ENCODE measurements at regions not wholly inside any gene's neighbourhood (a gene's known extent, or its start where the extent isn't known, plus 50 kb on each side); places are given as distances from the start of the nearest gene placed in this dataset.

DNA sequence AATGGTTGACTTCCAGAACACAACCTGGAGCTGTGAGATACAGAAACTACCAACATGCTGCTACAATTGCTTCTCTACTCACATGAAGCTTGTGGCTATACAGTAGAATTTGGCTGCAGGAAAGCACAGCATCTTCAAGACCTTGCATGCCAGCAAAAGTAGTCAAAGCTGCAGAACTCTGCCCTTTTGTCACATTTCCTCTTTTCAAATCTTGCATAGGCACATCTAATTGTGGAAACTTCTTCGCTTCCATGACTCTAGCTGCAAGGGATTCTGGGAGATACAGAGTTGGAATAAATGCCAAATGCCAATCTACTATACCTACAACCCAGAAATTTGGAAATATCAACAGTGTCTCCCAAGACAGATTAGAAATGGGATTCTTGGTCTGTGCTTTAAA lies 462.2 kb downstream of the FOXO1 start:
- intact Hi-C loops (cut with DNase I): no loop called here

DNA sequence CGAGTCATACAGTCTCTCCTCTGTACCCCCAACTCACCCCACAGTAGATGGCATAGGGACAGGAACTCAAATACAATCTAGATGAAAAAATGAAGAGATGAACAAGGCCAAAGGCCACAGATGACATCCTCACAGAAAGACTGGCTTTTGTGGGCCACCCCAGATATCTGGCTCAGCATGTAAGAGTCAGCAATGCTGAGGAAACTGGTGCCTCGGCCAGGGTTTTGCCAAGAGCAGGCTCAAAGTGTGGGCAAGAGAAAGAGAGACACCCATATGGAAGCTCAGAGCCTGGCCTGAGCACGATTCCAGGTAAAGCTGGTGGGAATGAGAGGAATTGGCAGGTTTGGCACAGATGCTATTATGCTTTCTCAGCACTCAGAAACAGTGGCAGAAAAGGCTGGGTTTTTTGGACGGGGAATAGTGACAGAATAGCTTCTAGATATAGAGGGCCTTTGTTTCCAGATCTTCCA lies 460.6 kb downstream of the FOXO1 start:
- intact Hi-C loops (cut with DNase I): no loop called here
- no peak for ATAC-seq
- DNase-seq (ENCODE audit: missing footprints): no peak

More for the DNA sequence above, 462.2 kb downstream of the FOXO1 start:
- no peak for DNase-seq (ENCODE audit: missing footprints)
- no peak for ATAC-seq

DNA sequence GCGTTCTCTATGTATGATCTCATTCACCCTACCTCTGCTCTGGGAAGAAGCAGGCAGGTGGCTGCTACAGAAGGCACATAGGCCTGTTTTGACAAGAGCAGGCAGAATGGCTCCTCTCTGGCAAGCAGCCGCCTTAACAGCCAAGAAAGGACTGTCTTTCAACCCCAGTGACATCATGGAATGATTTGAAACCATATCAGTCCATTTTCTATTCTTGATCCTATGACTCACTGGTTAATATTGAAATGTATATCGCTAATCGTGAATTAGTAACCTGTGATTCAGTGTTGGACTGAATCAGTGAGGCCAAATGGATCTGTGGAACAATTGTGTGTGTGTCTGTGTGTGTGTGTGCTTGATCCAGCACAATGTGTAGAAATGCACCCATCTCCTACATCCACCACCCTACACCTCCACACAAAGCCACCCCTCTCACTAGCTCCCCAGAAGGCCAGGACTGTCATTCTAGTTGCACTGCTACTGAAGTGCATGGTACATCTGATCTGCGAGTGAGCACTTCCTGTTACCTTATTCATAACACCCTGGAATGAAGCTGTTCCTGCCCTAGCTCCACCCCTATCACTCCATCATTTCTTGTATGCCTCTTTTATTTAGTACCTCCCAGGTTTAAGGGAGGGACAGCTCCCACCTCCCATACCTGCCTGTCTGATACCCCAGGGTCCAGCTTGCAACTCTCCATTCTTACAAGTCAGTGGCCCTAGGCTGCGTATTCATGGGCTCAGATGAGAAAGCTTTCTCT lies 460.0 kb downstream of the FOXO1 start:
- intact Hi-C loops (cut with DNase I): no loop called here
- ATAC-seq: no peak

DNA sequence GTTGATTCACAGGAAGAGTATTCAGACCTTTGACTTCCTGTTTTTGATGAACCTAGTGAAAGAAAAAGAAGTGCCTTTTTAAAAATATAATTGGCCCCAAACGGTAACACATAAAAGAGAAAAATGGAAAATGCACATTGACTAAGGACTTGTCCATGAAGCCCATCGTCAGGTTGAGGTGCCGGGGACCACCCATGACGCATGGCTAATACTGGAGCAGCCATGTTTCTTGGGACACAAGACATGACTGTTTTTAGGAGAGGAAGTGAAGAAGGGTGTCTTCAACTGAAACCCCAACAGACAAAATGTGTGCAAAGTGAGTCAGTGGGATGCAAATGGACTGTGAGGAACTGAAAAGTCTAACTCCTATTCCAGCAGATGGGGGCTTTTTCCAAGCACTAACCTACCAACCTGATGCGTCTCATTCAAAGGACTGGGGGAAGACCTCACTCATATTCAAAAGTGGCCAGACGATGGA lies 459.4 kb downstream of the FOXO1 start:
- DNase-seq (ENCODE audit: missing footprints) (no peak), ATAC-seq (no peak)
- intact Hi-C loops (cut with DNase I): no loop called here

More for the DNA sequence above, 460.0 kb downstream of the FOXO1 start:
- DNase-seq (ENCODE audit: missing footprints): no peak

DNA sequence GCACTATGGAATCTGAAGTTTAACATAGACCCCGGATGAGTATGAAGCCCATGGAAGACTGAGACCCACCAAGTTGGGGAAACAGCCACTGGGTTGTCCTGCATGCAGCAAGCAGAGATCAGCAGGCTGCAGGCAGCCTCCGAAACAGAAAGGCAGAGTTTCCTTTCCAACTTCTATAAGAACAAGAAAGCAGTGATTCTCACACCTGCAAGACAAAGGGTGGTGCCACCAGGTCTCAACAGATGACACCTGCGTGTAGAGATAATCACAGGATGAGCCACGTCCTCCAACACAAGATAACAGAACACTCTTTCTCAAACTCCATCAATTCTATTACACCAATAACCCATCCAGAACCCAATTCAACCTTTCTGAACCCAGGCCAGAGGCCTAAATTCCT lies 457.9 kb downstream of the FOXO1 start:
- intact Hi-C loops (cut with DNase I): no loop called here
- no peak for ATAC-seq
- no peak for DNase-seq (ENCODE audit: missing footprints)

DNA sequence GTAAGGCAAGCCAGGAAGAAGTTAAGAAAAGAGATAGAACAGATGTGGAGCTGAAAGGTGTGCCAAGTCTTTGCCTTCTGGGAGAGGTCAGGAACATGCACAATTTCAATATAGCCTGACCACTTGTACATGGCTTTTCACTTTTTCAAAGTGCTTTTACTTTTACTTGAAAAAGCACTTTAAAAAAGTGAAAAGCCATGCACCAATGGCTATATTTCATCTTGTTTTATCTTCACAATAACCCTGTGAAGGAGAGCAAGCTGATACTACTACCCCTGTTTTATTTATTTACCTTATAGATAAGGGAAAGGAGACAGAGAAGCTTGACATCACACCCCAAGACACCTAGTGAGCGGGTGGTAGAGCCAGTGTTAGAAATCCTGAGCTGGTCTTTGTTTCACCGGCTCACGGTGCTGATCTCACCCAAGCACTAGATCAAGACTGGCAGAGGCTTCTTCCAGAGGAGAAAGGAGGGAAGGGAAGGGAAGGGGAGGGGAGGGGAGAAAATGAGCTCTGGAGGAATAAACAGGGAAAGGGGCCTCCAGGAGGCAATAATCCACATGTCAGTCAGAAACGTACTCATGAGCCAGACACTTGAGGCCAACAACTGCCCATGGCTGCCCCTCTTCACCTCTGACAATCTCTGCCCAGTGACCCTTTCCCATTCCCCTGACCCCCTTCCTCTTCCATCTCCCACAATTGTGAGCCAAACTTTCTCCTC lies 455.4 kb downstream of the FOXO1 start:
- no peak for ATAC-seq
- intact Hi-C loops (cut with DNase I): no loop called here
- no peak for DNase-seq (ENCODE audit: missing footprints)

DNA sequence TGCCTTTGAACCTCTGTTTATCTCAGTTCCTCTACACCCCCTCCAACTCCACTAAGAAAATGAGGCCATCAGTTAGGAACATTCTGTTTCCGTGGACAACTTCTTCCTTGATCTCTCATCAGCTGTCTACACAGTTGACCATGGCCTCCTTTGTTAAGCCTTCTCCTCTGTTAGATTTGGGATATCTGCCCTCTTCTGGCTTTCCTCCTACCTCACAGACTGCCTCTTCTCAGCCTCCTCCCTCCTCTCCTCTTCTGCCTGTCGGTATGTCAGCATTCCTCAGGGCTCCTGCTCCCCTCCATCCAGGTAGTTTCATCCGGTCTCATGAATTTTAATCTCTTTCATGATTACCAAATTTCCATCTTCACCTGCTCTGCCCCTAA lies 454.9 kb downstream of the FOXO1 start:
- DNase-seq (ENCODE audit: missing footprints) (no peak), ATAC-seq (no peak)
- intact Hi-C loops (cut with DNase I): no loop called here

DNA sequence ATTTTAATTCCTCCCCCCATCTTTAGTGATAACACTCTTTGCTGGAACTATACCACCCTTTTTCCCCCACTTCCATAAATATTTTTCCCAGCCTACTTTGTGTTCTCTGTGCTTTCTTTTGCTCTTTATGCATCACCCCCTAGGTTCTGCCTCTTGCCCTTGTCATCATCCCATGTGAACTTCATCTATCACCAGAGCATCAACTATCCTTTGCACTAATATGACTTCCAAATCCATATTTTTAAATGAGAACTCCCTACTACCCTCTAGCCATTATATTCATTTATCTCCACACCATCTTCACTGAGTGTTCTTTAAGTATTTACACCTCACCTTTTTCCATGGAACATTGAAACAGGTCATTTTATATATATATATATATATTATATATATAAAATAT lies 452.7 kb downstream of the FOXO1 start:
- intact Hi-C loops (cut with DNase I): no loop called here
- ATAC-seq: no peak
- DNase-seq (ENCODE audit: missing footprints): no peak

DNA sequence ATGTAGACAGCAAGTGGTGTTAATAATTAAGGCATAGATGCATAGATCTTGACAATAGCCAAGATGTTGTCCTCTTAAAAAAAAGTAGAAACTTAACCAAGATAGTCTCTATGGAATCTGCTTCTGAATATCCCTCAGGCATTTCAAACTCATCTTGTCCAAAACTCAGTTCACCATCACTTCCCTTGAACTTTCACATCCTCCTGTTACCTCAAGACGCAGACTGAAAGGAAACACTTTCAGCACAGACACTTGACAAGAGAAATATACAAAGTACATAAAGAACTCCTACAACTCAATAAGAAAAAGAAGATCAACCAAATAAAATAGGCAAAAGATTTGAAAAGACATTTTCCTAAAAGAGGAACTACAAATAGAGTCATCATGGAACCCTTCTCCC lies 451.1 kb downstream of the FOXO1 start:
- intact Hi-C loops (cut with DNase I): no loop called here
- no peak for ATAC-seq

DNA sequence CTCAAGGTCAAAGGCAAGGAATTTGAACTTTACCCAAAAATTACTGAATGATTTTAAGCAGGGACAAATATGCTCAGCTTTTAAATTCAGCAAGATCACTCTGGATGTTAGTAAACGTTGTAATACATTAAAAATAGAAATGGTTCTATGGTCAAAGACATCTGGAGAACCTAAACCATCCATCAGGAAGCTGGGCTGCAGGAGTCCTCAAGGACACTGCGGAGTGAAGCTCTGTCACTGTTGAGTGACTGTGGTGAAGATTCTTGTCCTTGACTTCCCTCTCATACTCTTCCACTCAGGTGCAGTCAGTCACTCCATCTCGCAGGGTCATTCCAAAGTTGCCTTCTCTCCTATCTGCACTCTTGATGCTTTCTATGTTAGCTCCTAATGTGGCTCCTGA lies 450.7 kb downstream of the FOXO1 start:
- DNase-seq (ENCODE audit: missing footprints): no peak
- intact Hi-C loops (cut with DNase I): no loop called here
- ATAC-seq: no peak

More for the DNA sequence above, 451.1 kb downstream of the FOXO1 start:
- no peak for DNase-seq (ENCODE audit: missing footprints)

DNA sequence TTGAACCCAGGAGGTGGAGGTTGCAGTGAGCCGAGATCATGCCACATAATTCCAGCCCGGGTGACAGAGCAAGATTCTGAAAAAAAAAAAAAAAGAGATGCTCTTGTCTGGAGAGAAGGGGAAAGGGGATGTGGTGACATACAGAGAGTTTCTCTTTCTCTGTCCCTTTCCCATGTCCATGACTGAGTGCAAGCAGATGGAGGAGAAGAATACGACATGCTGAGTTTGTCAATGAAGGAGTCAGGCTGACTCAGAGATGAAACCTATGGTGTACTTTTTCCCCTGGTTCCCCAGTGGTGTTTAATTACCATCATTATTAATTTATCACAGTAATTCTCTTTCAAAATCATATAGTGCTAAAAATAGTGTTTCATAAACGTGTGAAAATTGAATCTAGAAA lies 448.8 kb downstream of the FOXO1 start:
- intact Hi-C loops (cut with DNase I): no loop called here
- ATAC-seq (no peak), DNase-seq (ENCODE audit: missing footprints) (no peak)

DNA sequence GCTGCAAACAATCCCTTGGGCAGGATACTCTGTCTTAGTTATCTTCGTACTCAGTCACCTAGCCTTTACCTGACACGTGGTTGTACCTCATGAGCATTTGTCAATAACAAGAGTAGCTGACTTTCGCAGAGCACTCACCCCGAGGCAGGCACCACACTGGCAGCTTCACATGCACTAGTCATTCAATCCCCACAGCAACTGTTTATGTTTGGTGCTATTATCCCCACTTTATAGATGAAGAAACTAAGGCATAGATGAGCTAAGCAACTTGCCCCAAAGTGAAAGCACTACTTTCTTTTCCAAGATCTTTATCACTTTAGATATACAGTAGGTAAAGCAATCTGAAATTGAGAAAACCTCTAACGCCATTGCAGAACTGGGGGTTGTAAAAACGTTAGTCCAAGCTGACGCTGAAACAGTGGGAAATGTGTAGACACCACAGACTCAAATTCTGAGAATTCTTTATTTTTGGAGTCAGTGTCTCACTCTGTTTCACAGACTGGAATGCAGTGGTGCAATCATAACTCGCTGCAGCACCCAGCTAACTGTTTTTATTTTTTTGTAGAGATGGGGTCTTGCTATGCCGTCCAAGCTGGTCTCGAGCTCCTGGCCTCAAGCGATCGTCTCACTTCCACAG lies 446.0 kb downstream of the FOXO1 start:
- intact Hi-C loops (cut with DNase I): no loop called here
- no peak for DNase-seq (ENCODE audit: missing footprints)
- peak; percentile 2 for ATAC-seq

DNA sequence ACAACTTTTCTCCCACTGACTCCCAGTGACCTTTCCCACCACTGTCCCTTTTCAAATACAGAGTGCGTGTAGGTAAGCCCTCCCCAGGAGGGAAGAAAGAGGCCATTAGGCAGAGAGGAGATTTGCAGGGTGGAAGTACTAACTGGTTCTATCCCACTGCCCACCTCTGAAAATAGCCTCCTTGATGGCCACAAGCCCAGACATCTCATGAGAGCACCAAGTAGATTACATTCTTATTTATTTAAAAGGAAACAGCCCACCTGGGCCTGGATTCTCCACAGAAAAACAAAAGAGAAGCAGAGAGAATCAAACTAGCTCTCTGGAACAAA lies 445.3 kb downstream of the FOXO1 start:
- ATAC-seq (peak; percentile 32), DNase-seq (ENCODE audit: missing footprints) (no peak)
- intact Hi-C loops (cut with DNase I): no loop called here

DNA sequence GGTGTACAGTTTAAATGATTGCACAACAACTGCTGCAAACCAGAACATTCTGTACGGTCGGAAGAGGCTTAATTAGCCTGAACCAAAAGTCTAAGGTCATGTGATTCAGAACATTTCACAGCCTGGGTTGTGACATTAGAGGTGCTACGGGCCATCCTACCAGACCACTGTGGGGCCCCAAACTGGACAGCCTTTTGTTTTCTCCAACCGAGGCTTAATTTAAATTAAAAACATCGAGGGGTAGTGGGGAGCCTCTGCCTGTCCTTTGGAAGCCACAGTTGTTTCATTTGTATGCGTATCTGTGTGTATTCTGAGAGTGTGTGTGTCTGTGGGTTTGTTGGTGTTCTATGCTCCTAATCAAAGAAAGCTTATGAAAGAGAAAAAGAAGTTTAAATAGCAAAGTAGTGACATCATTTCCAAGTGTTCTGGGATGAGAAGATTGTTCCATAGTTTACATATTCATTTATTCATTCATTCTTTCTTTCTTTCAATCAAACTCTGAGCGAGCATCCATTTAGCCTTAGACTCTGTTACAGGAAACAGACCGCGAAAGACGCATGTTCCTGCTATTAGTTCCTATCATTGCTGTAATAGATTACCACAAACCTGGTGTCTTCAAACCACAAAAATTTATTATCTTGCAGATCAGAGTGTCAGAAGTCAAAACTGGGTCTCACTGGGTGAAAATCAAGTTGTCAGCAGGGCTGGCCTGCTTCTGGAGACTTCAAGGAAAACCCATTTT lies 444.8 kb downstream of the FOXO1 start:
- peak; percentile 87 for ATAC-seq
- intact Hi-C loops (cut with DNase I): no loop called here
- no peak for DNase-seq (ENCODE audit: missing footprints)

DNA sequence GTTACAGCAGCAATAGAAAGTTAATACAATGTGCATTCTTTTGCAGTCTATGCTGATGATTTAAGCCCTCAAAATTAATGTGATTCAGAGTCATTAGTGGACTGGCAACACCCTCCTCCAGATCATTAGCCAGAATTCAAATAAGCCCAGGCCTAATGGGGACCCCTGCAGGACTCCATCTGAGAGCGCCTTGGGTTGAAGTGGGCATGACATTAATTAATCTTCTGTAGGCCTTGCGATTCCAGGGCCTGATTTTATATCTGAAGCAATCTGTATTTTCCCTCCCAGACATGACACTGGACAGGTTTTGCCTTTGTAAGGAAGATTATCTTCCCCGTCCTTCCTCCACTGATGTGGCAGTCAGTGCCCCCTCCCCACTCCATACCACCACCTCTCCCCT lies 442.9 kb downstream of the FOXO1 start:
- no peak for ATAC-seq
- DNase-seq (ENCODE audit: missing footprints): no peak
- intact Hi-C loops (cut with DNase I): no loop called here

DNA sequence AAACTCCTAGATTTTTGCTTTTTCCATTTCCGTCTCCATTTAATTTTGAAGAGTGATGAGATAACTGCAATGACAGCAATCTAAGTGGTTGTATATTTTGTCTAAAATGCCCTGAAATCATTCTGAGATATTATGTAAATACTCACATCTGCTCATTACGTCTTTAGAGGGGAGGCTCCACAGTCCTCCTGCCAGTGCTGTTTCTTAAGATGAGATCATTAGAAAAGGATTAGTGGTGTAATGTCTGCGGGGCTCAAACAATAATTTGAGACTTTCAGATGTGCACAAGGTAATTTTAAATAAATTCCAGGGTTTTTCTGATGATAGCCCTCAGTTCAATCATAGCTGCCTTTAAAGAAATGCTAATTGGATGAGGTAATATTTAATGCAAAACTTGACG lies 437.9 kb downstream of the FOXO1 start:
- peak; percentile 76 for ATAC-seq
- no peak for DNase-seq (ENCODE audit: missing footprints)
- intact Hi-C loops (cut with DNase I): no loop called here

DNA sequence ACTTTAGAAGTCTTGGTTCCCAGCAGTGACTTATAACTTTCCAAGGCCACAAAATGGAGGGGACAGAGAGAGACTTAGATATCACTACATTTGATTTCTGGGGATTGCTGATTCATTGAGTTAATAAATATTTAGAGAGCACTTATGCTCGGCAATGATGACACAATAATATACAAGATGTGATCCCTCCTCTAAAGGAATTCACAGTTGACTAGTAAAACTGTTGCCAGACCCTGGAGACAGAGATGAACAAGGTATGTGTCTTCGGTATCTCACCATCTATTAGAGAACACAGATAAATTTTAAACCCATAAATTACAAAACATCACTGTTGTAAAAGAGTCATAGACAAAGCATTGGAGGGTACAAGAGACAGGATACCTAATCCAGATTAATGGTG lies 437.5 kb downstream of the FOXO1 start:
- no peak for DNase-seq (ENCODE audit: missing footprints)
- no peak for ATAC-seq
- intact Hi-C loops (cut with DNase I): no loop called here

DNA sequence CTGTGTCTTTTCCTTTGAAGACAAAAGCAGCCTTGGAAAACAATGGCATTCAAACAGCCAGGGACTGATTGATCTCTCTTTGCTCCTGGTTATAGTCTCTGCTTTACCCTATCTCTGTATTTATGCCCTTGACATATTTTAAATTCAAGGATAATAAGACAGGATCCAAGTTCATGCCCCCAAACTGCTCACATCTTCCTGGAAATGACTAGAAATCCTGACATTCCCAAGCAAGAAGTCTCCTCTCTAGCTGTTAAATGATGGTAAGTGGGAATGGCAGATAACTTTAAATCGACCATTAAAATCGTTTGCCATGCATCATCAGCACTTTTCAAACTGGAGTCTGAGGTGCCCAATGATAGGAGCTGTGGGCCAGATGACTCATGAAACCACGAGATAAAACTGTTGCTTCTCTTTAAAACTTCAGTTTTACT lies 435.6 kb downstream of the FOXO1 start:
- intact Hi-C loops (cut with DNase I): no loop called here
- DNase-seq (ENCODE audit: missing footprints) (no peak), ATAC-seq (no peak)

DNA sequence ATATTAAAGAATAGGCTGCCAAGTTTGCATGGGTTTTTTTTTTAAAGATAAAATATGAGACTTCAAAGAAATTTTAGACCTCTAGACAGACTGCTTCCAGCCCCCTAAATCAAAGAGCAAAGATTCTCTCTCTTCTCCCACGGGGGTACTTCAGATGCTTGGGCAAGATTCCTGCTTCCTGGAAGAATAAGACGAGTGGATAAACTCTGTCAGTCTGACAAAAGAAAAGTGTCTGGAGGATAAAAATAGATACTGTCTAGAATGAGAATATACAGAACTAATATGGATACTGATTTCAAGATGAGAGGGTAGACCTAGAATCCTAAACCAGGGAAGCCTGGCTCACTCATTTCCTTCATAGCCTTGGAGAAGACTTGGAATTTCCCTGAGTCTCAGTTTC lies 435.1 kb downstream of the FOXO1 start:
- DNase-seq (ENCODE audit: missing footprints) (no peak), ATAC-seq (no peak)
- intact Hi-C loops (cut with DNase I): no loop called here
